GM12878 (cell line): ENCODE measurements at regions not wholly inside any gene's neighbourhood (a gene's known extent, or its start where the extent isn't known, plus 50 kb on each side); places are given as distances from the start of the nearest gene placed in this dataset.

ENCODE experiments used
- ATAC-seq: fragments of 200-7000 bp; cut with Tn5 transposase; 3 replicates; pipeline ENCODE4 v1.9.1; 2020; ENCODE audit warnings: mild to moderate bottlenecking, moderate library complexity
- BruUV-seq: library from RNA; stranded (reverse); fragments of 400-500 nt; replicated peaks from 2 replicates; lab custom pipeline; 2021; lab: Mats Ljungman, UMichigan
- CTCF ChIA-PET: fragments of 300-600 bp; sonication (Branson Sonifier 250); formaldehyde crosslinking; extraction: SDS; loops from one replicate; lab custom pipeline; 2021; ENCODE audit warnings: inconsistent platforms; lab: Yijun Ruan, JAX
- POLR2A ChIA-PET: fragments of 350-600 bp; formaldehyde crosslinking; extraction: SDS; loops from one replicate; lab custom pipeline; 2021; ENCODE audit warnings: inconsistent platforms; lab: Charles Lee
- RAD21 ChIA-PET: fragments of 300-600 bp; sonication (Branson Sonifier 250); formaldehyde crosslinking; loops from one replicate; lab custom pipeline; 2023; ENCODE audit warnings: antibody characterized with exemption; ENCODE audit not compliant: unreplicated experiment; lab: Charles Lee
- SMC1A ChIA-PET: fragments of 300-600 bp; sonication (Branson Sonifier 250); formaldehyde crosslinking; loops from one replicate; lab custom pipeline; 2023; ENCODE audit not compliant: unreplicated experiment, uncharacterized antibody; lab: Charles Lee
- DNase-seq: peaks from one replicate; pipeline ENCODE4 v3.0.0-alpha.2; 2011; ENCODE audit warnings: low read depth, low spot score
- FAIRE-seq: peaks from 3 replicates; lab custom pipeline; 2011; peaks lifted over from hg19 to GRCh38; lab: Jason Lieb, UNC
- H2AFZ ChIP-seq: 2 replicates; pipeline ENCODE4 v1.6.0; 2011; ENCODE audit warnings: low read depth, low read length, control low read depth; ENCODE audit not compliant: control insufficient read depth
- H3K27ac ChIP-seq: 2 replicates; pipeline ENCODE4 v1.5.1; 2011; ENCODE audit warnings: control low read depth; ENCODE audit not compliant: control insufficient read depth, insufficient read depth
- H3K27me3 ChIP-seq, 2 experiments: replicated peaks in 1 of 2; 2 replicates each; pipeline versions ENCODE4 v1.6.0 to v1.6.1; 2011; ENCODE audit warnings: low read length in 1 of 2; ENCODE audit not compliant: control insufficient read depth in 2 of 2, insufficient read depth in 2 of 2
- H3K36me3 ChIP-seq, 2 experiments: 2 replicates each; pipeline ENCODE4 v1.5.1; 2011; ENCODE audit warnings: low read length in 1 of 2; ENCODE audit not compliant: control insufficient read depth in 2 of 2, insufficient read depth in 2 of 2
- H3K4me1 ChIP-seq: 2 replicates; pipeline ENCODE4 v1.6.1; 2011; ENCODE audit warnings: mild to moderate bottlenecking, low read length, moderate library complexity, mixed read lengths; ENCODE audit not compliant: control insufficient read depth, insufficient read depth
- H3K4me2 ChIP-seq: 2 replicates; pipeline ENCODE4 v1.6.0; 2011; ENCODE audit warnings: control low read depth; ENCODE audit not compliant: control insufficient read depth, insufficient read depth
- H3K4me3 ChIP-seq: fragments of 200-600 bp; sonication (generic); 2 replicates; pipeline ENCODE4 v1.5.1; 2016
- H3K79me2 ChIP-seq: 2 replicates; pipeline ENCODE4 v1.6.0; 2011; ENCODE audit warnings: low read length; ENCODE audit not compliant: control insufficient read depth, insufficient read depth
- H3K9ac ChIP-seq: 2 replicates; pipeline ENCODE4 v1.8.0; 2011; ENCODE audit warnings: low read length, control low read depth, mixed read lengths; ENCODE audit not compliant: control insufficient read depth, insufficient read depth
- H3K9me3 ChIP-seq: replicated peaks from 3 replicates; pipeline ENCODE4 v1.5.1; 2011; ENCODE audit warnings: mild to moderate bottlenecking, low read length; ENCODE audit not compliant: control insufficient read depth, insufficient read depth
- H4K20me1 ChIP-seq: 2 replicates; pipeline ENCODE4 v1.6.0; 2011; ENCODE audit not compliant: control insufficient read depth, insufficient read depth
- BCL11A ChIP-seq: IDR thresholded peaks from 2 replicates; pipeline ENCODE4 v1.6.1; 2011; ENCODE audit warnings: low read depth, low read length
- CREB1 ChIP-seq: IDR thresholded peaks from 2 replicates; pipeline ENCODE4 v1.6.1; 2012; ENCODE audit warnings: low read depth, mild to moderate bottlenecking, inconsistent platforms
- FOS ChIP-seq: IDR thresholded peaks from 3 replicates; pipeline ENCODE4 v1.6.1; 2011; ENCODE audit warnings: borderline replicate concordance; ENCODE audit not compliant: insufficient read length; ENCODE audit errors: extremely low read depth
- MEF2A ChIP-seq: IDR thresholded peaks from 2 replicates; pipeline ENCODE4 v1.6.1; 2011; ENCODE audit warnings: low read depth, mild to moderate bottlenecking, low read length, moderate library complexity; ENCODE audit not compliant: insufficient read depth
- MTA3 ChIP-seq: IDR thresholded peaks from 2 replicates; pipeline ENCODE4 v1.6.1; 2012; ENCODE audit warnings: low read length, inconsistent platforms, borderline replicate concordance
- PAX8 ChIP-seq: fragments of 450-650 bp; IDR thresholded peaks from 2 replicates; pipeline ENCODE4 v1.6.1; 2017; ENCODE audit warnings: mild to moderate bottlenecking, moderate library complexity
- SREBF1 ChIP-seq: IDR thresholded peaks from 2 replicates; pipeline ENCODE4 v1.6.1; 2012; ENCODE audit warnings: mild to moderate bottlenecking, low read length
- TBL1XR1 ChIP-seq: IDR thresholded peaks from 2 replicates; pipeline ENCODE4 v1.6.1; 2012; ENCODE audit warnings: low read depth, low read length, improper control_type of control experiment
- TCF7 ChIP-seq: IDR thresholded peaks from 2 replicates; pipeline ENCODE4 v1.6.1; 2014; ENCODE audit warnings: antibody characterized with exemption, borderline replicate concordance
- WGBS: methylation state at CpG from one replicate; pipeline ENCODE4 v1.1.6; 2016; ENCODE audit warnings: low lambda C conversion rate; ENCODE audit not compliant: insufficient replicate concordance, insufficient coverage; ENCODE audit errors: missing lambda C conversion rate; 5-methylcytosine and 5-hydroxymethylcytosine counted together
- in situ Hi-C: fragments of 300-500 bp; cut with MboI; formaldehyde crosslinking; loops from 9 replicates; pipeline ENCODE4 v1.14.3; 2018; ENCODE audit warnings: mixed read lengths
- intact Hi-C: fragments of 100-400 bp; cut with micrococcal nuclease; formaldehyde crosslinking; loops from one replicate; pipeline ENCODE4 v1.14.2; 2022; ENCODE audit not compliant: unreplicated experiment
- TF ChIP-seq, protein P1 (sequence below): IDR thresholded peaks from 2 replicates; pipeline ENCODE4 v1.6.1; 2012; ENCODE audit warnings: mild to moderate bottlenecking, low read depth, low read length
- TF ChIP-seq, protein P2 (sequence below): IDR thresholded peaks from 2 replicates; pipeline ENCODE4 v1.6.1; 2012; ENCODE audit warnings: low read depth, low read length, improper control_type of control experiment
- TF ChIP-seq, protein P3 (sequence below): fragments of 450-650 bp; IDR thresholded peaks from 2 replicates; pipeline ENCODE4 v1.6.1; 2018; ENCODE audit warnings: borderline replicate concordance, mild to moderate bottlenecking; ENCODE audit not compliant: partially characterized antibody

DNA sequence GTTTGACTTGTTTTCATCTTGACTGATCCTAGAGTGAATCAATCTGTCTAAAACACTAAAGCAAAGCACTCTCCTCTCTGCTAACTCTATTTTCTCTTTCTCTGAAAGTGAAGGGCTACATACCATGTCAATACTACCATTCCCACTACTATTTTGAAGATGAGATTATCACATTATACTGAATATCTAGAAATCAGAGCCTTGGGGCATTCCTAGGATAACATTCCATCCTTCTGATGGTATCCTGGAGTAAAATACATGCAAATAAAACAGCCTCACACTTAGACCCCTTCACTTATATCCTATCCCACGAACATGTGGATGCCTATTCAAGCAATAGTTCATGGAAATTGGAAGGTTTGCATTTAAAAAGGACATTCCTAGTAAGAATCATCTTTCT, 309.3 kb upstream of the ACTBL2 start:
- ChIA-PET CTCF (no interaction called here), RAD21 (no interaction called here)
- in situ Hi-C loops = loop anchor here (25.0 kb wide), 1 partner anchor 1045 kb away; no protein-coding TSS in a partner anchor

More for the DNA sequence above, 309.3 kb upstream of the ACTBL2 start:
- no TSS peak for BruUV-seq
- H3K9ac ChIP-seq = no peak overlapping the region
- no peak overlapping the region for H3K4me2 ChIP-seq
- intact Hi-C loops = no loop called here
- H3K27ac ChIP-seq = no peak overlapping the region
- ChIA-PET SMC1A (no interaction called here), POLR2A (no interaction called here)
- no peak for TF ChIP-seq FOS
- TF ChIP-seq, protein P1, sequence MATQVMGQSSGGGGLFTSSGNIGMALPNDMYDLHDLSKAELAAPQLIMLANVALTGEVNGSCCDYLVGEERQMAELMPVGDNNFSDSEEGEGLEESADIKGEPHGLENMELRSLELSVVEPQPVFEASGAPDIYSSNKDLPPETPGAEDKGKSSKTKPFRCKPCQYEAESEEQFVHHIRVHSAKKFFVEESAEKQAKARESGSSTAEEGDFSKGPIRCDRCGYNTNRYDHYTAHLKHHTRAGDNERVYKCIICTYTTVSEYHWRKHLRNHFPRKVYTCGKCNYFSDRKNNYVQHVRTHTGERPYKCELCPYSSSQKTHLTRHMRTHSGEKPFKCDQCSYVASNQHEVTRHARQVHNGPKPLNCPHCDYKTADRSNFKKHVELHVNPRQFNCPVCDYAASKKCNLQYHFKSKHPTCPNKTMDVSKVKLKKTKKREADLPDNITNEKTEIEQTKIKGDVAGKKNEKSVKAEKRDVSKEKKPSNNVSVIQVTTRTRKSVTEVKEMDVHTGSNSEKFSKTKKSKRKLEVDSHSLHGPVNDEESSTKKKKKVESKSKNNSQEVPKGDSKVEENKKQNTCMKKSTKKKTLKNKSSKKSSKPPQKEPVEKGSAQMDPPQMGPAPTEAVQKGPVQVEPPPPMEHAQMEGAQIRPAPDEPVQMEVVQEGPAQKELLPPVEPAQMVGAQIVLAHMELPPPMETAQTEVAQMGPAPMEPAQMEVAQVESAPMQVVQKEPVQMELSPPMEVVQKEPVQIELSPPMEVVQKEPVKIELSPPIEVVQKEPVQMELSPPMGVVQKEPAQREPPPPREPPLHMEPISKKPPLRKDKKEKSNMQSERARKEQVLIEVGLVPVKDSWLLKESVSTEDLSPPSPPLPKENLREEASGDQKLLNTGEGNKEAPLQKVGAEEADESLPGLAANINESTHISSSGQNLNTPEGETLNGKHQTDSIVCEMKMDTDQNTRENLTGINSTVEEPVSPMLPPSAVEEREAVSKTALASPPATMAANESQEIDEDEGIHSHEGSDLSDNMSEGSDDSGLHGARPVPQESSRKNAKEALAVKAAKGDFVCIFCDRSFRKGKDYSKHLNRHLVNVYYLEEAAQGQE = no peak
- no peak for TF ChIP-seq PAX8
- TF ChIP-seq, protein P2, sequence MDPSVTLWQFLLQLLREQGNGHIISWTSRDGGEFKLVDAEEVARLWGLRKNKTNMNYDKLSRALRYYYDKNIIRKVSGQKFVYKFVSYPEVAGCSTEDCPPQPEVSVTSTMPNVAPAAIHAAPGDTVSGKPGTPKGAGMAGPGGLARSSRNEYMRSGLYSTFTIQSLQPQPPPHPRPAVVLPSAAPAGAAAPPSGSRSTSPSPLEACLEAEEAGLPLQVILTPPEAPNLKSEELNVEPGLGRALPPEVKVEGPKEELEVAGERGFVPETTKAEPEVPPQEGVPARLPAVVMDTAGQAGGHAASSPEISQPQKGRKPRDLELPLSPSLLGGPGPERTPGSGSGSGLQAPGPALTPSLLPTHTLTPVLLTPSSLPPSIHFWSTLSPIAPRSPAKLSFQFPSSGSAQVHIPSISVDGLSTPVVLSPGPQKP = no peak
- TF ChIP-seq BCL11A = no peak
- no peak for TF ChIP-seq MEF2A
- TF ChIP-seq SREBF1 = no peak
- no peak for TF ChIP-seq CREB1
- TF ChIP-seq TCF7 = no peak
- no peak for TF ChIP-seq TBL1XR1
- TF ChIP-seq, protein P3, sequence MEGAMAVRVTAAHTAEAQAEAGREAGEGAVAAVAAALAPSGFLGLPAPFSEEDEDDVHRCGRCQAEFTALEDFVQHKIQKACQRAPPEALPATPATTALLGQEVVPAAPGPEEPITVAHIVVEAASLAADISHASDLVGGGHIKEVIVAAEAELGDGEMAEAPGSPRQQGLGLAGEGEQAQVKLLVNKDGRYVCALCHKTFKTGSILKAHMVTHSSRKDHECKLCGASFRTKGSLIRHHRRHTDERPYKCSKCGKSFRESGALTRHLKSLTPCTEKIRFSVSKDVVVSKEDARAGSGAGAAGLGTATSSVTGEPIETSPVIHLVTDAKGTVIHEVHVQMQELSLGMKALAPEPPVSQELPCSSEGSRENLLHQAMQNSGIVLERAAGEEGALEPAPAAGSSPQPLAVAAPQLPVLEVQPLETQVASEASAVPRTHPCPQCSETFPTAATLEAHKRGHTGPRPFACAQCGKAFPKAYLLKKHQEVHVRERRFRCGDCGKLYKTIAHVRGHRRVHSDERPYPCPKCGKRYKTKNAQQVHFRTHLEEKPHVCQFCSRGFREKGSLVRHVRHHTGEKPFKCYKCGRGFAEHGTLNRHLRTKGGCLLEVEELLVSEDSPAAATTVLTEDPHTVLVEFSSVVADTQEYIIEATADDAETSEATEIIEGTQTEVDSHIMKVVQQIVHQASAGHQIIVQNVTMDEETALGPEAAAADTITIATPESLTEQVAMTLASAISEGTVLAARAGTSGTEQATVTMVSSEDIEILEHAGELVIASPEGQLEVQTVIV = no peak
- TF ChIP-seq MTA3 = no peak
- DNase-seq (no peak), ATAC-seq (no peak), FAIRE-seq (no peak)
- H3K4me3 ChIP-seq = no peak overlapping the region
- no peaks in the 10 kb centered on the region for H3K4me1 ChIP-seq
- H3K79me2 ChIP-seq = no peaks in the 10 kb centered on the region
- no peaks in the 10 kb centered on the region for H3K27me3 ChIP-seq
- H3K9me3 ChIP-seq = no peaks in the 10 kb centered on the region
- no peaks in the 10 kb centered on the region for H4K20me1 ChIP-seq
- WGBS = 0% methylated on average over 1 of the region's 1 CpG
- H3K36me3 ChIP-seq = no peaks in the 10 kb centered on the region
- no peak overlapping the region for H2AFZ ChIP-seq
